Uterus (tissue), 3 donors: ENCODE measurements at regions not wholly inside any gene's neighbourhood (a gene's known extent, or its start where the extent isn't known, plus 50 kb on each side); places are given as distances from the start of the nearest gene placed in this dataset. TPM values are rescaled to one million over a fixed set of nuclear protein-coding genes. Genes with fewer than 3 reads are reported as not detected.
A peak's percentile ranks its signal among the peaks of the same experiment; 100 is the strongest.

Experiments
- DNase-seq, 2 donors: peaks; one replicate each; pipeline ENCODE4 v3.0.0-alpha.2; 2019 to 2020
- H3K27ac ChIP-seq, 2 donors: fragments of 200-600 bp; sonication (generic); 1 replicate in 1 of 2; 2 replicates in 1 of 2; pipeline ENCODE4 v1.5.1; 2016 to 2018
- H3K27me3 ChIP-seq, 2 donors: fragments of 200-600 bp; sonication (generic); one replicate each; pipeline ENCODE4 v1.5.1; 2018 to 2019; ENCODE audit warnings: control low read depth in 1 of 2
- H3K36me3 ChIP-seq, 2 donors: fragments of 200-600 bp; sonication (generic); one replicate each; pipeline ENCODE4 v1.5.1; 2019; ENCODE audit warnings: control low read depth in 1 of 2
- H3K4me1 ChIP-seq, 2 donors: fragments of 200-600 bp; sonication (generic); one replicate each; pipeline ENCODE4 v1.5.1; 2018 to 2019; ENCODE audit warnings: control low read depth in 1 of 2
- H3K4me3 ChIP-seq, 2 donors: fragments of 200-600 bp; sonication (generic); 1 replicate in 1 of 2; 2 replicates in 1 of 2; pipeline ENCODE4 v1.5.1; 2018 to 2019; ENCODE audit warnings: mild to moderate bottlenecking in 1 of 2
- H3K9me3 ChIP-seq, 2 donors: fragments of 200-600 bp; sonication (generic); one replicate each; pipeline ENCODE4 v1.5.1; 2019; ENCODE audit warnings: control low read depth in 1 of 2
- POLR2A ChIP-seq, 2 donors: fragments of 450-650 bp; IDR thresholded peaks; one replicate each; pipeline ENCODE4 v1.6.1; 2016; ENCODE audit warnings: antibody characterized with exemption in 2 of 2, mild to moderate bottlenecking in 1 of 2, moderate library complexity in 1 of 2
- intact Hi-C: fragments of 100-400 bp; cut with DNase I; formaldehyde crosslinking; loops from one replicate; pipeline ENCODE4 v1.15.1; 2023; ENCODE audit warnings: low total_unique reads
- small RNA-seq: library from RNA; depleted of rRNA; stranded (forward); fragments of <200 nt; gene quantifications from one replicate; pipeline ENCODE3, GENCODE V24; 2016
- TF ChIP-seq, protein P1 (sequence below), 4 experiments: fragments of 200-600 bp in 2 of 4; fragments of 450-650 bp in 2 of 4; sonication (generic) in 2 of 4; IDR thresholded peaks; one replicate each; pipeline ENCODE4 v1.5.1; 2016 to 2019; ENCODE audit warnings: antibody characterized with exemption in 4 of 4, mild to moderate bottlenecking in 2 of 4, moderate library complexity in 1 of 4
- donor health status: DM: yes; HTN: yes; CAD: no.

DNA sequence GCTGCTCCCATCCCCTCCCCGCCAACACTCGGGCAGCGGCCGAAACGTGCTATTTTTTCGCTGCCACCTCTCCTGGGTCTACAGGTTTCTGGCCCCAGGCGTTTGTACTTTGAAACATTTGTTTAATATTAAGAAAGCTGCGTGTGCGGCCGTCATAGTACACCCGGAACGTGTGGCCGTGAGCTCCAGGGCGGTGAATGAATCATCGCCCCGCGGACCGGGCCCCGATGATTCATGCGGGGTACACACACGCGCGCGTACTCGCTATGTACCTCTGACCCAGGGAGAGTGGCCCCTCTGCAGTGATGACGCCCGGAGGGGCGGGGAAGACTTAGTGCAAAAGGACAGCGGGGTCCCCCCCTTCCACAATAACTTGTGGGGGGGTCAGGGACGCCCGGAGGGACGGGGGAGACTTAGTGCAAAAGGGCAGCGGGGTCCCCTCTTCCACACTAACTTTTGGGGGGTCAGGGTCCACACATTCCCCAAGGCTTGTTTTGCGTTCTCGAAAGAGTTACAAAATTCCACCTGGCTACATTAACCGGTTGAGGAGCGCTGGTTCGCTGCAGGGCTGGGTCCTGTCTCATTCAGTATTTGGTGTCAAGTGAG, 56.5 kb upstream of the PCGF5 start:
- Histone ChIP-seq H3K4me3 (peak overlapping the region; percentile 43 to 95), H3K4me1 (no peaks in the 10 kb centered on the region), H3K27me3 (no peaks in the 10 kb centered on the region), H3K36me3 (no peaks in the 10 kb centered on the region), H3K9me3 (no peaks in the 10 kb centered on the region), H3K27ac (peak overlapping the region; percentile 95 to 98)
- TF ChIP-seq, protein P1, sequence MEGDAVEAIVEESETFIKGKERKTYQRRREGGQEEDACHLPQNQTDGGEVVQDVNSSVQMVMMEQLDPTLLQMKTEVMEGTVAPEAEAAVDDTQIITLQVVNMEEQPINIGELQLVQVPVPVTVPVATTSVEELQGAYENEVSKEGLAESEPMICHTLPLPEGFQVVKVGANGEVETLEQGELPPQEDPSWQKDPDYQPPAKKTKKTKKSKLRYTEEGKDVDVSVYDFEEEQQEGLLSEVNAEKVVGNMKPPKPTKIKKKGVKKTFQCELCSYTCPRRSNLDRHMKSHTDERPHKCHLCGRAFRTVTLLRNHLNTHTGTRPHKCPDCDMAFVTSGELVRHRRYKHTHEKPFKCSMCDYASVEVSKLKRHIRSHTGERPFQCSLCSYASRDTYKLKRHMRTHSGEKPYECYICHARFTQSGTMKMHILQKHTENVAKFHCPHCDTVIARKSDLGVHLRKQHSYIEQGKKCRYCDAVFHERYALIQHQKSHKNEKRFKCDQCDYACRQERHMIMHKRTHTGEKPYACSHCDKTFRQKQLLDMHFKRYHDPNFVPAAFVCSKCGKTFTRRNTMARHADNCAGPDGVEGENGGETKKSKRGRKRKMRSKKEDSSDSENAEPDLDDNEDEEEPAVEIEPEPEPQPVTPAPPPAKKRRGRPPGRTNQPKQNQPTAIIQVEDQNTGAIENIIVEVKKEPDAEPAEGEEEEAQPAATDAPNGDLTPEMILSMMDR (IDR thresholded peaks at IDR 0.05) = no peak
- no peak for TF ChIP-seq POLR2A (IDR thresholded peaks at IDR 0.05)
- peak; percentile 75 to 77 for DNase-seq
- intact Hi-C loops = no loop called here

DNA sequence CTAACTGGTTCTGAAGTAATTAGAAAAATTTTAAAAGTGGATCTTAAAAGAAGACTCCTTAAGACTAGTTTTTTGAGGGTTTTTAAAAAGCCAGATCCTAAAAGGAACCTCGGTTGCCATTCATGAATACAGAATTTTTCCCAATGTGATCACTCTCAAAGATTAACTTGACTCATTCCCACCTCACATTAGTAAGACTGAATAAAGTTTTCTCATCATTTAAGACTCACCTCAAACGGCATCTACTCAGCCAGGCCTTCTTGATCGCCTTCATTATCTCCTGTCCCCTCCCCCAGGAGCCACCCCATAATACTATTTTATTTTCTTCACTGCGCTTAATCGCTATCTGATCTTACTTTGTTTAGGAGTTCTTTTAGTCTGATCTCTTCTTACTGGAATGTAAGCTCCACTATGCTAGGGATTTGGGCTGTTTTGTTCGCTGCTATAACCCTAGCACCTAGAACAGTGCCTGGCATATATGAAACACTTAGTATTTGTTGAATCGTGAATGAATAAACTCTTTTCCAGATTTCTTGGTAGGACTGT, 55.9 kb upstream of the PCGF5 start:
- Histone ChIP-seq H3K27ac (peak overlapping the region; percentile 95 to 98), H3K27me3 (no peaks in the 10 kb centered on the region), H3K36me3 (no peaks in the 10 kb centered on the region), H3K9me3 (no peaks in the 10 kb centered on the region), H3K4me3 (peak overlapping the region in 1 of 2 donors; percentile 95), H3K4me1 (no peaks in the 10 kb centered on the region)
- intact Hi-C loops = no loop called here
- TF ChIP-seq, protein P1 (IDR thresholded peaks at IDR 0.05) = no peak
- no peak for TF ChIP-seq POLR2A (IDR thresholded peaks at IDR 0.05)
- DNase-seq = no peak

DNA sequence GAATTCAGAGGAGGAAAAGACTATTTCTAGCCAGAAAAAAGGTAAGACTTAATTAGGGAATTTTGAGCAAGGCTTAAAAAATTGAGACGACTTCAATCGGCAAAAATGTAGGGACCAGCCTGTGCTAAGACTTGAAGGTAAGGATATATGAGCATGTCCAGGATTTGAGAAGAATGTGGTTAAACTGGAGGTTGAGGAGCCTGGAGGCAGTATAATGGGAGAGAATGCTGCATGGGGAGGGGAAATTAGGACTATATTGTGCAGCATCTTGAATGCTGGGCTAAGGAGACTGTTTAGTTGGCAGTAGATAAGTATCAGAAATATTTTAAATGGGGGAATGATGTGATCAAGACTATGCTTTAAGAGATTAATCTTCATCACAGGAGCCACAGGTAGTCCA, 53.1 kb upstream of the PCGF5 start:
- no peak for DNase-seq
- Histone ChIP-seq H3K27ac (no peak overlapping the region), H3K4me3 (no peak overlapping the region), H3K4me1 (no peaks in the 10 kb centered on the region), H3K9me3 (no peaks in the 10 kb centered on the region), H3K36me3 (no peaks in the 10 kb centered on the region), H3K27me3 (no peaks in the 10 kb centered on the region)
- TF ChIP-seq, protein P1 (IDR thresholded peaks at IDR 0.05) = no peak
- no peak for TF ChIP-seq POLR2A (IDR thresholded peaks at IDR 0.05)
- intact Hi-C loops = no loop called here

DNA sequence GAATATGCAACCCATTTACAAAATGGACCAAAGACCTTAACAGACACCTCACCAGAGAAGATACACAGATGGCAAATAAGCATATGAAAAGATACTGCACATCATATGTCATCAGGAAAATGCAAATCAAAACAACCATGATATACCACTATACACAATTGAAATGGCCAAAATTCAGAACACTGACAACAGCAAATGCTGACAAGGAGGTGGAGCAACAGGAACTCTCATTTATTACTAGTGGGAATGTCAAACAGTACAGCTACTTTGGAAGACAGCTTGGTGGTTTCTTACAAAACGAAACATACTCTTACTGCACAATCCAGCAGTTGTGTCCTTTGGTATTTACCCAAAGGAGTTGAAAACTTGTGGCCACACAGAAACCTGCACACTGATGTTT, 50.0 kb upstream of the PCGF5 start:
- DNase-seq = no peak
- H3K27me3 ChIP-seq = no peaks in the 10 kb centered on the region
- no peak overlapping the region for H3K4me3 ChIP-seq
- H3K4me1 ChIP-seq = no peaks in the 10 kb centered on the region
- no peak overlapping the region for H3K27ac ChIP-seq
- TF ChIP-seq, protein P1 (IDR thresholded peaks at IDR 0.05) = no peak
- no peak for TF ChIP-seq POLR2A (IDR thresholded peaks at IDR 0.05)
- intact Hi-C loops = no loop called here
- no peaks in the 10 kb centered on the region for H3K9me3 ChIP-seq
- no peaks in the 10 kb centered on the region for H3K36me3 ChIP-seq

Small RNA genes lying in the stretch of these regions (small RNA-seq; reads per million reads assigned to genes)
- gene AL365434.2 = not detected
